ENCODE measurements at regions not wholly inside any gene's neighbourhood (a gene's known extent, or its start where the extent isn't known, plus 50 kb on each side); places are given as distances from the start of the nearest gene placed in this dataset.

DNA sequence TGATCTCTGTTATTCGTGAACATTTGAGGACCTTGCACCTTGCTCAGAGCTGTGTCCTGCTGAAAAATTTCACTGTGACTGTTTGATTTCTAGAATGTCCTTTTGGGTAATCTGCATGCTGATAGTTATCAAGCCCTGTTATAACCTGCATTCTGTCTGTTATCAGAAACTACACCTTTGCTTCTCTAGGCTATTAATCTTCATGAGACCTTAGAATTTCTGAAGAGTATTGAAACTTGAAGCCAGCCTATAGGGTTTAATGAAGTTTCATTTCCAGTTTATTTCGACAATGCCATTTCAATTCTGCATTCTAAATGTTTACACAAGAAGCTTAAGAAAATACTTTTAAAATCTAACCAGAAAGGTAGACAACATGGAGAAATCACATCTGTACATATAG is 856.2 kb downstream of the SORCS1 start:
- Mint-ChIP-seq H3K9me3 (peaks cover 5% of the 10 kb centered on the region; the same call in 1 of the 2 replicates), H3K4me1 (peaks cover 36% of the 10 kb centered on the region), H3K27ac (no peak overlapping the region), H3K27me3 (ENCODE audit: low read depth) (no peaks in the 10 kb centered on the region), H3K36me3 (no peaks in the 10 kb centered on the region), H3K4me3 (no peak overlapping the region)
- ATAC-seq, result no peak
- DNase-seq (ENCODE audit: low spot score), result no peak
- ChIA-PET CTCF (no interaction called here), POLR2A (no interaction called here)
- TF ChIP-seq, protein P1, sequence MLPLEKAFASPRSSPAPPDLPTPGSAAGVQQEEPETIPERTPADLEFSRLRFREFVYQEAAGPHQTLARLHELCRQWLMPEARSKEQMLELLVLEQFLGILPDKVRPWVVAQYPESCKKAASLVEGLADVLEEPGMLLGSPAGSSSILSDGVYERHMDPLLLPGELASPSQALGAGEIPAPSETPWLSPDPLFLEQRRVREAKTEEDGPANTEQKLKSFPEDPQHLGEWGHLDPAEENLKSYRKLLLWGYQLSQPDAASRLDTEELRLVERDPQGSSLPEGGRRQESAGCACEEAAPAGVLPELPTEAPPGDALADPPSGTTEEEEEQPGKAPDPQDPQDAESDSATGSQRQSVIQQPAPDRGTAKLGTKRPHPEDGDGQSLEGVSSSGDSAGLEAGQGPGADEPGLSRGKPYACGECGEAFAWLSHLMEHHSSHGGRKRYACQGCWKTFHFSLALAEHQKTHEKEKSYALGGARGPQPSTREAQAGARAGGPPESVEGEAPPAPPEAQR (CRISPR knock-in tag; IDR thresholded peaks at IDR 0.05), result no peak
- TF ChIP-seq ZNF396 (CRISPR knock-in tag; IDR thresholded peaks at IDR 0.05; ENCODE audit: borderline replicate concordance), result no peak
- TF ChIP-seq, protein P2, sequence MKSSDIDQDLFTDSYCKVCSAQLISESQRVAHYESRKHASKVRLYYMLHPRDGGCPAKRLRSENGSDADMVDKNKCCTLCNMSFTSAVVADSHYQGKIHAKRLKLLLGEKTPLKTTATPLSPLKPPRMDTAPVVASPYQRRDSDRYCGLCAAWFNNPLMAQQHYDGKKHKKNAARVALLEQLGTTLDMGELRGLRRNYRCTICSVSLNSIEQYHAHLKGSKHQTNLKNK (CRISPR knock-in tag; IDR thresholded peaks at IDR 0.05), result no peak
- no peak for TF ChIP-seq GABPB1 (CRISPR knock-in tag; IDR thresholded peaks at IDR 0.05)
- no peak for TF ChIP-seq ZBTB21 (CRISPR knock-in tag; IDR thresholded peaks at IDR 0.05; ENCODE audit: borderline replicate concordance)
- no peak for TF ChIP-seq PRRX2 (CRISPR knock-in tag; IDR thresholded peaks at IDR 0.05)
- TF ChIP-seq ELF4 (CRISPR knock-in tag; IDR thresholded peaks at IDR 0.05; ENCODE audit: low read depth), result no peak
- TF ChIP-seq, protein P3, sequence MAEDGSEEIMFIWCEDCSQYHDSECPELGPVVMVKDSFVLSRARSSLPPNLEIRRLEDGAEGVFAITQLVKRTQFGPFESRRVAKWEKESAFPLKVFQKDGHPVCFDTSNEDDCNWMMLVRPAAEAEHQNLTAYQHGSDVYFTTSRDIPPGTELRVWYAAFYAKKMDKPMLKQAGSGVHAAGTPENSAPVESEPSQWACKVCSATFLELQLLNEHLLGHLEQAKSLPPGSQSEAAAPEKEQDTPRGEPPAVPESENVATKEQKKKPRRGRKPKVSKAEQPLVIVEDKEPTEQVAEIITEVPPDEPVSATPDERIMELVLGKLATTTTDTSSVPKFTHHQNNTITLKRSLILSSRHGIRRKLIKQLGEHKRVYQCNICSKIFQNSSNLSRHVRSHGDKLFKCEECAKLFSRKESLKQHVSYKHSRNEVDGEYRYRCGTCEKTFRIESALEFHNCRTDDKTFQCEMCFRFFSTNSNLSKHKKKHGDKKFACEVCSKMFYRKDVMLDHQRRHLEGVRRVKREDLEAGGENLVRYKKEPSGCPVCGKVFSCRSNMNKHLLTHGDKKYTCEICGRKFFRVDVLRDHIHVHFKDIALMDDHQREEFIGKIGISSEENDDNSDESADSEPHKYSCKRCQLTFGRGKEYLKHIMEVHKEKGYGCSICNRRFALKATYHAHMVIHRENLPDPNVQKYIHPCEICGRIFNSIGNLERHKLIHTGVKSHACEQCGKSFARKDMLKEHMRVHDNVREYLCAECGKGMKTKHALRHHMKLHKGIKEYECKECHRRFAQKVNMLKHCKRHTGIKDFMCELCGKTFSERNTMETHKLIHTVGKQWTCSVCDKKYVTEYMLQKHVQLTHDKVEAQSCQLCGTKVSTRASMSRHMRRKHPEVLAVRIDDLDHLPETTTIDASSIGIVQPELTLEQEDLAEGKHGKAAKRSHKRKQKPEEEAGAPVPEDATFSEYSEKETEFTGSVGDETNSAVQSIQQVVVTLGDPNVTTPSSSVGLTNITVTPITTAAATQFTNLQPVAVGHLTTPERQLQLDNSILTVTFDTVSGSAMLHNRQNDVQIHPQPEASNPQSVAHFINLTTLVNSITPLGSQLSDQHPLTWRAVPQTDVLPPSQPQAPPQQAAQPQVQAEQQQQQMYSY (CRISPR knock-in tag; IDR thresholded peaks at IDR 0.05), result no peak
- TF ChIP-seq ESRRA (CRISPR knock-in tag; IDR thresholded peaks at IDR 0.05; ENCODE audit: borderline replicate concordance), result no peak

DNA sequence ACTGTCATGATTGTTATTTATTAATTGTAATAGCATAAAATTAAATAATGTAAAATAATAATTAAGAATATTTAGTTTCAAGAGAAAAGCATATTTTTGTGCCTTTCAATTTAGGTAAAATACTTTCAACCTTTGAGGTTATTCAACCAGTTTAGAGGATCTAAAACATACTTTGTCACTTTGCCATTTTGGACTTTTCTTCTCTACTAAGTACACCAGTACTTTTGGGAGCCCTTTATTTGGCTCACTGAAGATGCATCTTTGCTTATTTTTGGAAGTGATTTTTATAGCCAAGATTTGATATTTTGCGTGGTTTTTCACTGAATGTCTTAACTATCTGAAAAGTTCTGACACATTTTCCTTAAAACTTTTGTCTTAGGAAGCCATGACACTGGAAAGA is 860.5 kb downstream of the SORCS1 start:
- Mint-ChIP-seq H3K4me1 (peaks cover 18% of the 10 kb centered on the region), H3K27me3 (ENCODE audit: low read depth) (no peaks in the 10 kb centered on the region), H3K27ac (no peak overlapping the region), H3K9me3 (0 out of 2 replicates have a peak, but pooled peaks cover 3% of the 10 kb centered on the region), H3K36me3 (no peaks in the 10 kb centered on the region), H3K4me3 (no peak overlapping the region)
- CTCF ChIA-PET, result no interaction called here
- POLR2A ChIA-PET, result no interaction called here
- DNase-seq (ENCODE audit: low spot score) (no peak), ATAC-seq (no peak)
- TF ChIP-seq, protein P4, sequence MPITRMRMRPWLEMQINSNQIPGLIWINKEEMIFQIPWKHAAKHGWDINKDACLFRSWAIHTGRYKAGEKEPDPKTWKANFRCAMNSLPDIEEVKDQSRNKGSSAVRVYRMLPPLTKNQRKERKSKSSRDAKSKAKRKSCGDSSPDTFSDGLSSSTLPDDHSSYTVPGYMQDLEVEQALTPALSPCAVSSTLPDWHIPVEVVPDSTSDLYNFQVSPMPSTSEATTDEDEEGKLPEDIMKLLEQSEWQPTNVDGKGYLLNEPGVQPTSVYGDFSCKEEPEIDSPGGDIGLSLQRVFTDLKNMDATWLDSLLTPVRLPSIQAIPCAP (CRISPR knock-in tag; IDR thresholded peaks at IDR 0.05), result no peak
- TF ChIP-seq TCF7 (CRISPR knock-in tag; IDR thresholded peaks at IDR 0.05; ENCODE audit: low read depth) (no peak), ETV6 (CRISPR knock-in tag; IDR thresholded peaks at IDR 0.05) (no peak), RORB (CRISPR knock-in tag; IDR thresholded peaks at IDR 0.05) (no peak), ZNF671 (CRISPR knock-in tag; IDR thresholded peaks at IDR 0.05) (no peak), FOXJ3 (CRISPR knock-in tag; IDR thresholded peaks at IDR 0.05; ENCODE audit: borderline replicate concordance) (no peak)
- TF ChIP-seq, protein P2 (CRISPR knock-in tag; IDR thresholded peaks at IDR 0.05), result no peak

DNA sequence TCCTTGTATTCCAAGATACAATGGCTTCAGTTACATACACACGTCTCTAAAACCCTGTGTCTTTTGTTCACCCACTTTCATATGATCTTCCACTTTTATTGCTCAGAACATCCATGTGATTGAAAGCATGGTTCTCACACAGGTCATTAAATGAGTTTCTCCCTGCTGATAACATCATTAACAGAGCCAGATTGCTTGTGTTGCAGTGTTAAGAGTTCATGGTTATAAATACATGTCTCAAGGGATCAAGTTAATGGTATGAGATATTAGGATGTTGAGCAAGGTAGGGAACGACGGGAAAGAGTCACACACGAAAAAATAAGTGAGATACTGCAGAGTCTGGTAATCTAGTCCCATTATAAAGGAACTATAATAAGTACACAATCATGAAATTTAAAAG is 861.5 kb downstream of the SORCS1 start:
- no peak overlapping the region for H3K4me3 Mint-ChIP-seq
- TF ChIP-seq, protein P5, sequence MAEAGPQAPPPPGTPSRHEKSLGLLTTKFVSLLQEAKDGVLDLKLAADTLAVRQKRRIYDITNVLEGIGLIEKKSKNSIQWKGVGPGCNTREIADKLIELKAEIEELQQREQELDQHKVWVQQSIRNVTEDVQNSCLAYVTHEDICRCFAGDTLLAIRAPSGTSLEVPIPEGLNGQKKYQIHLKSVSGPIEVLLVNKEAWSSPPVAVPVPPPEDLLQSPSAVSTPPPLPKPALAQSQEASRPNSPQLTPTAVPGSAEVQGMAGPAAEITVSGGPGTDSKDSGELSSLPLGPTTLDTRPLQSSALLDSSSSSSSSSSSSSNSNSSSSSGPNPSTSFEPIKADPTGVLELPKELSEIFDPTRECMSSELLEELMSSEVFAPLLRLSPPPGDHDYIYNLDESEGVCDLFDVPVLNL (CRISPR knock-in tag; IDR thresholded peaks at IDR 0.05; ENCODE audit: borderline replicate concordance, low read depth), result no peak
- no peak for TF ChIP-seq NR1H2 (CRISPR knock-in tag; IDR thresholded peaks at IDR 0.05)
- TF ChIP-seq, protein P6, sequence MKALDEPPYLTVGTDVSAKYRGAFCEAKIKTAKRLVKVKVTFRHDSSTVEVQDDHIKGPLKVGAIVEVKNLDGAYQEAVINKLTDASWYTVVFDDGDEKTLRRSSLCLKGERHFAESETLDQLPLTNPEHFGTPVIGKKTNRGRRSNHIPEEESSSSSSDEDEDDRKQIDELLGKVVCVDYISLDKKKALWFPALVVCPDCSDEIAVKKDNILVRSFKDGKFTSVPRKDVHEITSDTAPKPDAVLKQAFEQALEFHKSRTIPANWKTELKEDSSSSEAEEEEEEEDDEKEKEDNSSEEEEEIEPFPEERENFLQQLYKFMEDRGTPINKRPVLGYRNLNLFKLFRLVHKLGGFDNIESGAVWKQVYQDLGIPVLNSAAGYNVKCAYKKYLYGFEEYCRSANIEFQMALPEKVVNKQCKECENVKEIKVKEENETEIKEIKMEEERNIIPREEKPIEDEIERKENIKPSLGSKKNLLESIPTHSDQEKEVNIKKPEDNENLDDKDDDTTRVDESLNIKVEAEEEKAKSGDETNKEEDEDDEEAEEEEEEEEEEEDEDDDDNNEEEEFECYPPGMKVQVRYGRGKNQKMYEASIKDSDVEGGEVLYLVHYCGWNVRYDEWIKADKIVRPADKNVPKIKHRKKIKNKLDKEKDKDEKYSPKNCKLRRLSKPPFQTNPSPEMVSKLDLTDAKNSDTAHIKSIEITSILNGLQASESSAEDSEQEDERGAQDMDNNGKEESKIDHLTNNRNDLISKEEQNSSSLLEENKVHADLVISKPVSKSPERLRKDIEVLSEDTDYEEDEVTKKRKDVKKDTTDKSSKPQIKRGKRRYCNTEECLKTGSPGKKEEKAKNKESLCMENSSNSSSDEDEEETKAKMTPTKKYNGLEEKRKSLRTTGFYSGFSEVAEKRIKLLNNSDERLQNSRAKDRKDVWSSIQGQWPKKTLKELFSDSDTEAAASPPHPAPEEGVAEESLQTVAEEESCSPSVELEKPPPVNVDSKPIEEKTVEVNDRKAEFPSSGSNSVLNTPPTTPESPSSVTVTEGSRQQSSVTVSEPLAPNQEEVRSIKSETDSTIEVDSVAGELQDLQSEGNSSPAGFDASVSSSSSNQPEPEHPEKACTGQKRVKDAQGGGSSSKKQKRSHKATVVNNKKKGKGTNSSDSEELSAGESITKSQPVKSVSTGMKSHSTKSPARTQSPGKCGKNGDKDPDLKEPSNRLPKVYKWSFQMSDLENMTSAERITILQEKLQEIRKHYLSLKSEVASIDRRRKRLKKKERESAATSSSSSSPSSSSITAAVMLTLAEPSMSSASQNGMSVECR (CRISPR knock-in tag; IDR thresholded peaks at IDR 0.05; ENCODE audit: borderline replicate concordance), result no peak
- TF ChIP-seq ESRRA (CRISPR knock-in tag; IDR thresholded peaks at IDR 0.05; ENCODE audit: borderline replicate concordance), result no peak
- TF ChIP-seq GABPB1 (CRISPR knock-in tag; IDR thresholded peaks at IDR 0.05), result no peak
- TF ChIP-seq JAZF1 (CRISPR knock-in tag; IDR thresholded peaks at IDR 0.05), result no peak

More for the DNA sequence above, 861.5 kb downstream of the SORCS1 start:
- POLR2A ChIA-PET, result no interaction called here
- no peak overlapping the region for H3K27ac Mint-ChIP-seq
- no peaks in the 10 kb centered on the region for H3K27me3 Mint-ChIP-seq (ENCODE audit: low read depth)
- no peaks in the 10 kb centered on the region for H3K36me3 Mint-ChIP-seq
- 0 out of 2 replicates have a peak, but pooled peaks cover 3% of the 10 kb centered on the region for H3K9me3 Mint-ChIP-seq
- DNase-seq (ENCODE audit: low spot score) (no peak), ATAC-seq (no peak)
- CTCF ChIA-PET, result no interaction called here
- peaks cover 12% of the 10 kb centered on the region for H3K4me1 Mint-ChIP-seq
